Stomach (tissue), 8 donors: ENCODE measurements at regions not wholly inside any gene's neighbourhood (a gene's known extent, or its start where the extent isn't known, plus 50 kb on each side); places are given as distances from the start of the nearest gene placed in this dataset.

Experiments used
- DNase-seq, 2 donors: peaks; one replicate each; pipeline versions ENCODE4 v3.0.0 to v3.0.0-alpha.2; 2013 to 2019
- H3K27ac ChIP-seq, 5 donors: fragments of 200-600 bp in 4 of 5; sonication (generic) in 4 of 5; one replicate each; pipeline ENCODE4 v1.5.1; 2013 to 2019; ENCODE audit warnings: mild to moderate bottlenecking in 1 of 5, moderate library complexity in 1 of 5
- H3K27me3 ChIP-seq, 3 donors: fragments of 200-600 bp; sonication (generic); one replicate each; pipeline ENCODE4 v1.5.1; 2017 to 2019; ENCODE audit warnings: mixed run types in 1 of 3
- H3K36me3 ChIP-seq, 4 donors: fragments of 200-600 bp; sonication (generic); 1 replicate in 3 of 4; 2 replicates in 1 of 4; pipeline ENCODE4 v1.5.1; 2016 to 2019
- H3K4me1 ChIP-seq, 4 donors: fragments of 200-600 bp; sonication (generic); one replicate each; pipeline ENCODE4 v1.5.1; 2016 to 2019
- H3K4me3 ChIP-seq, 4 donors: fragments of 200-600 bp; sonication (generic) in 3 of 4; one replicate each; pipeline ENCODE4 v1.5.1; 2016 to 2019; ENCODE audit warnings: mild to moderate bottlenecking in 1 of 4
- H3K9me3 ChIP-seq, 4 donors: fragments of 200-600 bp; sonication (generic); one replicate each; pipeline ENCODE4 v1.5.1; 2016 to 2019
- EP300 ChIP-seq: sonication (generic); formaldehyde crosslinking; IDR thresholded peaks from one replicate; pipeline ENCODE4 v1.6.1; 2017; ENCODE audit warnings: antibody characterized with exemption
- POLR2A ChIP-seq, 4 donors: fragments of 450-650 bp; IDR thresholded peaks; one replicate each; pipeline ENCODE4 v1.6.1; 2016; ENCODE audit warnings: antibody characterized with exemption in 4 of 4, control low read depth in 2 of 4, mild to moderate bottlenecking in 1 of 4, moderate library complexity in 1 of 4
- POLR2AphosphoS5 ChIP-seq, 3 donors: sonication (generic); formaldehyde crosslinking; IDR thresholded peaks; one replicate each; pipeline ENCODE4 v1.6.1; 2016; ENCODE audit warnings: antibody characterized with exemption in 3 of 3
- WGBS, 5 donors: extraction: QIAGEN DNeasy Blood & Tissue Kit in 3 of 5; methylation state at CpG; one replicate each; pipeline versions ENCODE4 v1.1.5 to v1.1.7; 2013 to 2018; 5-methylcytosine and 5-hydroxymethylcytosine counted together
- intact Hi-C: fragments of 100-400 bp; cut with DNase I; formaldehyde crosslinking; loops from one replicate; pipeline ENCODE4 v1.15.1; 2023; ENCODE audit warnings: low total_unique reads
- TF ChIP-seq, protein P1 (sequence below), 7 experiments: fragments of 450-650 bp in 4 of 7; fragments of 200-600 bp in 3 of 7; sonication (generic) in 3 of 7; IDR thresholded peaks; one replicate each; pipeline ENCODE4 v1.5.1; 2016 to 2019; ENCODE audit warnings: antibody characterized with exemption in 7 of 7, control low read depth in 2 of 7, mild to moderate bottlenecking in 1 of 7
- donor health status: healthy with polysubstance abuse.
- donor health status: Bipolar disorder and iron deficiency.
- donor health status: healthy.

- Histone ChIP-seq H3K27ac (no peak overlapping the region), H3K27me3 (peaks cover 0 to under 1% (median 0%) of the 10 kb centered on the region in 3 donors), H3K9me3 (no peaks in the 10 kb centered on the region), H3K4me1 (peaks cover 0 to 5% (median 0%) of the 10 kb centered on the region in 4 donors), H3K36me3 (no peaks in the 10 kb centered on the region), H3K4me3 (no peak overlapping the region)
- 32 to 36% (median 35%) methylated on average over 3 of the region's 3 CpGs for WGBS, 5 donors
- peak; percentile 47 to 70 for DNase-seq
- TF ChIP-seq EP300 (no peak), POLR2AphosphoS5 (IDR thresholded peaks at IDR 0.05) (peak in 2 of 3 donors; percentile 89 to 91), POLR2A (IDR thresholded peaks at IDR 0.05) (no peak)
- TF ChIP-seq, protein P1, sequence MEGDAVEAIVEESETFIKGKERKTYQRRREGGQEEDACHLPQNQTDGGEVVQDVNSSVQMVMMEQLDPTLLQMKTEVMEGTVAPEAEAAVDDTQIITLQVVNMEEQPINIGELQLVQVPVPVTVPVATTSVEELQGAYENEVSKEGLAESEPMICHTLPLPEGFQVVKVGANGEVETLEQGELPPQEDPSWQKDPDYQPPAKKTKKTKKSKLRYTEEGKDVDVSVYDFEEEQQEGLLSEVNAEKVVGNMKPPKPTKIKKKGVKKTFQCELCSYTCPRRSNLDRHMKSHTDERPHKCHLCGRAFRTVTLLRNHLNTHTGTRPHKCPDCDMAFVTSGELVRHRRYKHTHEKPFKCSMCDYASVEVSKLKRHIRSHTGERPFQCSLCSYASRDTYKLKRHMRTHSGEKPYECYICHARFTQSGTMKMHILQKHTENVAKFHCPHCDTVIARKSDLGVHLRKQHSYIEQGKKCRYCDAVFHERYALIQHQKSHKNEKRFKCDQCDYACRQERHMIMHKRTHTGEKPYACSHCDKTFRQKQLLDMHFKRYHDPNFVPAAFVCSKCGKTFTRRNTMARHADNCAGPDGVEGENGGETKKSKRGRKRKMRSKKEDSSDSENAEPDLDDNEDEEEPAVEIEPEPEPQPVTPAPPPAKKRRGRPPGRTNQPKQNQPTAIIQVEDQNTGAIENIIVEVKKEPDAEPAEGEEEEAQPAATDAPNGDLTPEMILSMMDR (IDR thresholded peaks at IDR 0.05): no peak
- intact Hi-C loops: no loop called here
Measured at GRCh38 chr12:80988986-80989385, 51.3 kb upstream of the LIN7A start.
